ENCODE measurements at regions not wholly inside any gene's neighbourhood (a gene's known extent, or its start where the extent isn't known, plus 50 kb on each side); places are given as distances from the start of the nearest gene placed in this dataset.

GRCh38 chr14:86027990-86028389 is 498.0 kb downstream of the FLRT2 start:
- Histone ChIP-seq H3K36me3 (no peaks in the 10 kb centered on the region), H3K27me3 (no peaks in the 10 kb centered on the region), H3K27ac (no peak overlapping the region), H3K9me3 (no peaks in the 10 kb centered on the region), H3K4me1 (no peaks in the 10 kb centered on the region), H3K4me3 (no peak overlapping the region)
- intact Hi-C loops (cut with DNase I): no loop called here
- TF ChIP-seq CTCF (IDR thresholded peaks at IDR 0.05): no peak
- WGBS, 2 donors: 66 to 71% methylated on average over 1 of the region's 1 CpG
- ATAC-seq (no peak), FAIRE-seq (no peak), DNase-seq (no peak)

- no peak overlapping the region for H3K4me3 ChIP-seq
- FAIRE-seq: no peak
- TF ChIP-seq CTCF (IDR thresholded peaks at IDR 0.05): no peak
- ATAC-seq: no peak
- intact Hi-C loops (cut with DNase I): no loop called here
- no peaks in the 10 kb centered on the region for H3K27me3 ChIP-seq
- no peak overlapping the region for H3K27ac ChIP-seq
- DNase-seq: no peak
- H3K9me3 ChIP-seq: no peaks in the 10 kb centered on the region
- no peaks in the 10 kb centered on the region for H3K36me3 ChIP-seq
- H3K4me1 ChIP-seq: no peaks in the 10 kb centered on the region
These were observed 497.2 kb downstream of the FLRT2 start for GRCh38 chr14:86027144-86027543.

- Histone ChIP-seq H3K27me3 (no peaks in the 10 kb centered on the region), H3K27ac (no peak overlapping the region), H3K4me1 (no peaks in the 10 kb centered on the region), H3K36me3 (no peaks in the 10 kb centered on the region), H3K4me3 (no peak overlapping the region), H3K9me3 (no peaks in the 10 kb centered on the region)
- TF ChIP-seq CTCF (IDR thresholded peaks at IDR 0.05): no peak
- WGBS, 2 donors: 17 to 26% methylated on average over 3 of the region's 3 CpGs
- ATAC-seq: no peak
- no peak for FAIRE-seq
- DNase-seq: no peak
- intact Hi-C loops (cut with DNase I): no loop called here
These were observed 492.2 kb downstream of the FLRT2 start for GRCh38 chr14:86022031-86022629.

DNA sequence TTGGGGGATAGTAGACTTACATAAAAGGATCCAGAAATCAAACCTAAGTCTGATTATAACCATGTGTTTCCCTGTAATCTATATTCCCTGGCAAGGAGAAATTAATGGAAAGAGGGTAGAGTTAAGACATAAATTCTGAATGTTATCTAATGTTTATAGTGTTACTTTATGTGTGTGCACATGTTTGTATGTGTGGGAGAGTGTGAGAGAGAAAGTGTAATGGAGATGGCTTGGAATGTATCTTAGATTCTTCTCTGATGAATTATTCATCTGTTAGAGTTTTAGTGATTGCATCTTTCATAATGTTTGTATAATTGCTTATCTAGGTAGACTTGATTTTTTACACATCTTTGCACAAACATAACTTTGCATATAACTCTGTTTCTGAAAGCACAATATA is 490.9 kb downstream of the FLRT2 start:
- H3K9me3 ChIP-seq: no peaks in the 10 kb centered on the region
- DNase-seq (no peak), ATAC-seq (no peak), FAIRE-seq (no peak)
- no peaks in the 10 kb centered on the region for H3K27me3 ChIP-seq
- no peak overlapping the region for H3K27ac ChIP-seq
- H3K4me3 ChIP-seq: no peak overlapping the region
- TF ChIP-seq CTCF (IDR thresholded peaks at IDR 0.05): no peak
- no peaks in the 10 kb centered on the region for H3K4me1 ChIP-seq
- no peaks in the 10 kb centered on the region for H3K36me3 ChIP-seq
- intact Hi-C loops (cut with DNase I): no loop called here

GRCh38 chr14:86015941-86016340 is 486.0 kb downstream of the FLRT2 start:
- Histone ChIP-seq H3K4me1 (no peaks in the 10 kb centered on the region), H3K9me3 (no peaks in the 10 kb centered on the region), H3K4me3 (no peak overlapping the region), H3K36me3 (no peaks in the 10 kb centered on the region), H3K27me3 (no peaks in the 10 kb centered on the region), H3K27ac (no peak overlapping the region)
- no peak for TF ChIP-seq CTCF (IDR thresholded peaks at IDR 0.05)
- intact Hi-C loops (cut with DNase I): no loop called here
- ATAC-seq: no peak
- DNase-seq: no peak
- FAIRE-seq: no peak
- 34 to 35% methylated on average over 1 of the region's 1 CpG for WGBS, 2 donors
